HEK293T (cell line): ENCODE measurements at regions not wholly inside any gene's neighbourhood (a gene's known extent, or its start where the extent isn't known, plus 50 kb on each side); places are given as distances from the start of the nearest gene placed in this dataset.
A peak's percentile ranks its signal among the peaks of the same experiment; 100 is the strongest.
"Not testable (repeated sequence)": the region's sequence is repeated elsewhere in the genome, so short reads cannot be mapped to it uniquely, and the experiment has no call there.

ENCODE experiments used
- CTCF ChIA-PET: fragments of 350-600 bp; formaldehyde crosslinking; extraction: SDS; loops from one replicate; lab custom pipeline; 2021; ENCODE audit warnings: antibody characterized with exemption, inconsistent platforms; lab: Yijun Ruan, JAX
- POLR2A ChIA-PET: fragments of 350-600 bp; formaldehyde crosslinking; extraction: SDS; loops from one replicate; lab custom pipeline; 2020; ENCODE audit warnings: antibody characterized with exemption, inconsistent platforms; lab: Yijun Ruan, JAX
- DNase-seq: peaks from one replicate; pipeline ENCODE4 v3.0.0; 2012; ENCODE audit warnings: mixed read lengths; ENCODE audit errors: extremely low spot score
- ARNT ChIP-seq: fragments of 450-650 bp; IDR thresholded peaks from 2 replicates; pipeline ENCODE4 v1.6.1; 2017; ENCODE audit warnings: mild to moderate bottlenecking
- BHLHE40 ChIP-seq: fragments of 450-650 bp; IDR thresholded peaks from 2 replicates; pipeline ENCODE4 v1.6.1; 2016; ENCODE audit warnings: mild to moderate bottlenecking, moderate library complexity, borderline replicate concordance
- CTBP1 ChIP-seq: fragments of 450-650 bp; IDR thresholded peaks from 2 replicates; pipeline ENCODE4 v1.6.1; 2016; ENCODE audit warnings: borderline replicate concordance
- ELF4 ChIP-seq: fragments of 450-650 bp; IDR thresholded peaks from 2 replicates; pipeline ENCODE4 v1.6.1; 2017; ENCODE audit warnings: antibody characterized with exemption
- FOXK2 ChIP-seq: fragments of 450-650 bp; IDR thresholded peaks from 2 replicates; pipeline ENCODE4 v1.6.1; 2016; ENCODE audit warnings: mild to moderate bottlenecking
- HDGF ChIP-seq: fragments of 450-650 bp; IDR thresholded peaks from 2 replicates; pipeline ENCODE4 v1.6.1; 2017; ENCODE audit warnings: antibody characterized with exemption, borderline replicate concordance
- L3MBTL2 ChIP-seq: fragments of 450-650 bp; conservative IDR thresholded peaks from 2 replicates; pipeline ENCODE4 v1.6.1; 2016; ENCODE audit warnings: mild to moderate bottlenecking
- LEF1 ChIP-seq: fragments of 450-650 bp; IDR thresholded peaks from 2 replicates; pipeline ENCODE4 v1.6.1; 2017; ENCODE audit warnings: mild to moderate bottlenecking, borderline replicate concordance
- NFRKB ChIP-seq: fragments of 450-650 bp; IDR thresholded peaks from 2 replicates; pipeline ENCODE4 v1.6.1; 2016; ENCODE audit warnings: mild to moderate bottlenecking, moderate library complexity
- PKNOX1 ChIP-seq: fragments of 450-650 bp; IDR thresholded peaks from 2 replicates; pipeline ENCODE4 v1.6.1; 2016
- SP1 ChIP-seq: fragments of 450-650 bp; IDR thresholded peaks from 2 replicates; pipeline ENCODE4 v1.6.1; 2017
- SUZ12 ChIP-seq: fragments of 450-650 bp; IDR thresholded peaks from 2 replicates; pipeline ENCODE4 v1.6.1; 2016; ENCODE audit warnings: mild to moderate bottlenecking
- TARDBP ChIP-seq: fragments of 450-650 bp; IDR thresholded peaks from 2 replicates; pipeline ENCODE4 v1.6.1; 2016
- ZNF384 ChIP-seq: fragments of 450-650 bp; IDR thresholded peaks from 2 replicates; pipeline ENCODE4 v1.6.1; 2016

GRCh38 chr13:52324831-52325230, 81.1 kb downstream of the THSD1 start:
- POLR2A ChIA-PET, CTCF ChIA-PET, DNase-seq: not testable (repeated sequence)

- no peak for DNase-seq
- POLR2A ChIA-PET: no interaction called here
- CTCF ChIA-PET: no interaction called here
- no peak for TF ChIP-seq NFRKB
- TF ChIP-seq LEF1: no peak
- TF ChIP-seq L3MBTL2: no peak
- TF ChIP-seq BHLHE40: no peak
- no peak for TF ChIP-seq SUZ12
- no peak for TF ChIP-seq TARDBP
- no peak for TF ChIP-seq PKNOX1
- no peak for TF ChIP-seq CTBP1
- no peak for TF ChIP-seq HDGF
- no peak for TF ChIP-seq ZNF384
- TF ChIP-seq ELF4: no peak
- no peak for TF ChIP-seq ARNT
- no peak for TF ChIP-seq FOXK2
- no peak for TF ChIP-seq SP1
Observed at GRCh38 chr13:52319876-52320275, 86.1 kb downstream of the THSD1 start.

DNA sequence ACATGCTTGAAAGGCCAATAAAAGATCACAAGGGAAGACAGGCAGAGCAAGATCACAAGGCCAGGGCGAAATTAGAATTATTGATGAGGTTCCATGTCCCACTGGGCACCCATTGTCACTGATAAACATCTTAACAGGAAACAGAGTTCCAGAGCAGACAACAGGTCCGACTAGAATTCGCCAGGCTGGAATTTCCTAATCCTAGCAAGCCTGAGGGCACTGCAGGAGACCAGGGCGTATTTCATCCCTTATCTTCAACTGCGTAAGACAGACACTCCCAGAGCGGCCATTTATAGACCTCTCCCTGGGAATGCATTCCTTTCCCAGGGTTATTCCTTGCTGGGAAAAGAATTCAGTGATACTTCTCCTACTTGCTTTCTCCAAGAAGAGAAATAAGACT, 96.1 kb downstream of the THSD1 start:
- CTCF ChIA-PET, DNase-seq, POLR2A ChIA-PET: not testable (repeated sequence)
- TF ChIP-seq PKNOX1 (peak; percentile 67), CTBP1 (peak; percentile 55; the same call in 1 of the 2 replicates)

DNA sequence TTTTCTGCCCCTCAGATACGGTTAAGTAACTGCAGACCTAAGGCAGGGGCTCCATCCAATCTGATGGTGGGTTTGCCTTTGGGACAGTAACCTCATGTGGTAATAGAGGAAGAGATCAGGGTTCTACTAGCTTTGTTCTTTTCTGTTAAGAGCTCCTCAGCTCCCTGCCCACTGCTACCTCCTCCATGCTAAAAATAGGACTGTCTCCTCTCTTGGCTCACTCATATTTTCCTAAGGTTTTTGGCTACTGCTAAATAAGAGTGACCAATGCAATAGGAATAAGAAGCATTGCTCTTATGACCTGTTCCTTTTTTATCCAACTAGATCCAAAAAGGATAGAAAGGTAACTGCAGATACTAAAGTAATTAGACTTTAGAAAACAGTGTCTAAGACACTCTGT, 99.6 kb downstream of the THSD1 start:
- CTCF ChIA-PET, POLR2A ChIA-PET, DNase-seq: not testable (repeated sequence)

DNA sequence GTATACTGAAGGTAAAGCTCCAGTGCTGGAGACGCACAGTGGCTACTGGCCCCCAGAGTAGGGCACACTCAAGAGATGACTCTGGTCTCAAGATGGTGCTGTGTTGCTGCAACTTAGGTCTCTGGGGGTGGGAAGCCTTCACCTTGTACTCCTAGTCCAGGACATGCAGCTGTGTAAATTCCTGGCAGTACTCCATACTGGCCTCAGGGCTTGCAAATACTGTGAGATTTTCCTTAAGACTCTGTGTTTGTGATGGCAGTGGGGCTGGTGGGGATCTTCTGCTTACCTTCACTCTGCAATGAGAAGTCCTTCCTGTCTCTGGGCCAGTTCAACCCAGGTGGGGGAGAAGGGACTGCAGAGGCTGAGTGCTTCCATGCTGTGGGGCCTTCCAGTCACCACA, 102.9 kb downstream of the THSD1 start:
- POLR2A ChIA-PET, CTCF ChIA-PET: not testable (repeated sequence)

DNA sequence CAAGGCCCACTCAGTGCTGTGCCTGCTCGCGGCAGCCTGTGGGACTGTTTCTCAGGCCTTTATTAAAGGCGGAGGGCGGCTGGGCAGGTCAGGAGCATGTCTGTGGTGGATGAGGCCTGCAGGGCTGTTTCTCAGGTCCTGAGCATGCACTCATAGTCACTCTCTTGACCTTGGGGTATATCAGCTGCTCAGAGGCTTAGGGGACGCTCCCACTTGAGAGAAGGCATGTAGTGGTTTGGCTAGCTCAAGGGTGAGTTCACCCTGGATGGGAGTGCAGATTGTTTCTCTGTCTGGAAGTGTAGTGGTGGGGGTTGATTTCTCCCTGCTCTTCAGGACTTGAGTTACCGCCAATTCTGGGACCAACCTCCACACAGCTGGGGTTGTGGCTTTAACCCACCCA, 103.3 kb downstream of the THSD1 start:
- DNase-seq, CTCF ChIA-PET, POLR2A ChIA-PET: not testable (repeated sequence)

More for the DNA sequence above, 102.9 kb downstream of the THSD1 start:
- not testable (repeated sequence) for DNase-seq

- POLR2A ChIA-PET, DNase-seq, CTCF ChIA-PET: not testable (repeated sequence)
Observed at GRCh38 chr13:52301810-52302400, 104.1 kb downstream of the THSD1 start.

DNA sequence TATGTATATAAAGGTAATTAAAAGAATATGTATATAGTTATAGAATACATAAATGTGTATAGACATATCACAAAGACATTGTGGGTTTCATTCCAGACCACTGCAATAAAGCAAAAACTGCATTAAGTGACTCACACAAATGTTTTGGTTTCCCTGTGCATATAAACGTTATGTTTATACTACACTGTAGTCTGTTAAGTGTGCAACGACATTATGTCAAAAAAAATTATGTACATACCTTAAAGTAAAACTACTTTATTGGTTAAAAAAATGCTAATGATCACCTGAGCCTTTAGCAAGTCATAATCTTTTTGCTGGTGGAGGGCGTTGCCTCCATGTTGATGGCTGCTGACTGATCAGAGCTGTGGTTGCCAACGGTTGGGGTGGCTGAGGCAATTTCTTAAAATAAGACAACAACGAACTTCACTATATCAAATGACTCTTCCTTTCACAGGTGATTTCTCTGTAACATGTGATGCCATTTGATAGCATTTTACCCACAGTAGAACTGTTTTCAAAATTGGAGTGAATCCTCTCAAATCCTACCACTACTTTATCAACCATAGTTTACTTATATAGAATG, 107.8 kb downstream of the THSD1 start:
- DNase-seq, CTCF ChIA-PET, POLR2A ChIA-PET: not testable (repeated sequence)

DNA sequence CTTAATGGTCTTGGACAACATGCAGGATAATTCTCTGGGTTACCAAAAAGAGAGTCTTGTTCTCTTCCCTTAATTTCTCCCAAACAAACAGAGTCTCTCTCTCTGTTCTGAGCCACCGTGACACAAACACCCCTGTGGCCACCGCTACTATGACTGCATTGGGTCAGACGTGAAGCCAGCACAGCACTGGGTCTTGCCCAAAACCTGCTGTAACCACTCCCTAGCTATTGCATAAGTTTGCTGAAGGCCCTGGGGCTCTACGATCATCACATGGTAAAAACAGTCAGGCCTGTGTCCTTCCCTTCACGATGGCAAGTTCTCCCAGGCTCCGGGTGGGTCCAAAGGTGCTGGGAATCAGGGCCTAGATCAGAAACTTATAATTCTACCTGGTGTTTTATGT, 117.1 kb downstream of the THSD1 start:
- POLR2A ChIA-PET, DNase-seq, CTCF ChIA-PET: not testable (repeated sequence)

GRCh38 chr13:52281387-52281786, 122.0 kb upstream of the NEK3 start:
- DNase-seq, CTCF ChIA-PET, POLR2A ChIA-PET: not testable (repeated sequence)

DNA sequence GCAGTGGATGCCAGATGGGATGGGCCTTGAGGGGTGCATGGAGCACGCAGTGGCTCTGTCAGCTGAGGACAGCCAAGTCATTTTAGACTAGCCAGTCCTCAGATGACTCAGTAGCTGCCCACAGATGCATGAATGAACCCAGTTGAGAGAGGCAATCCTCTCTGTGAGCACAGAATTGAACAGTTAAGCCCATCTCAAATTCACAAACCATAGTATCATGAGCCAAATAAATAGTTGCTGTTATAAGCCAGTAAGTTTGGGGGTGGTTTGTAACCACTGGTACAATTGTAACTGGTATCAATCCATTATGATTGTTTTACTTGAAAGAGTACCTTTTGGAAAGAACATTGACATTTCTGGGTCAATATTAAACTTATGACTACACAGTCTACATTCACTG, 120.0 kb upstream of the NEK3 start:
- DNase-seq, POLR2A ChIA-PET, CTCF ChIA-PET: not testable (repeated sequence)

- DNase-seq, POLR2A ChIA-PET, CTCF ChIA-PET: not testable (repeated sequence)
Observed at GRCh38 chr13:52254299-52254698, 94.9 kb upstream of the NEK3 start.

- POLR2A ChIA-PET, CTCF ChIA-PET, DNase-seq: not testable (repeated sequence)
Observed at GRCh38 chr13:52240752-52241151, 81.4 kb upstream of the NEK3 start.

DNA sequence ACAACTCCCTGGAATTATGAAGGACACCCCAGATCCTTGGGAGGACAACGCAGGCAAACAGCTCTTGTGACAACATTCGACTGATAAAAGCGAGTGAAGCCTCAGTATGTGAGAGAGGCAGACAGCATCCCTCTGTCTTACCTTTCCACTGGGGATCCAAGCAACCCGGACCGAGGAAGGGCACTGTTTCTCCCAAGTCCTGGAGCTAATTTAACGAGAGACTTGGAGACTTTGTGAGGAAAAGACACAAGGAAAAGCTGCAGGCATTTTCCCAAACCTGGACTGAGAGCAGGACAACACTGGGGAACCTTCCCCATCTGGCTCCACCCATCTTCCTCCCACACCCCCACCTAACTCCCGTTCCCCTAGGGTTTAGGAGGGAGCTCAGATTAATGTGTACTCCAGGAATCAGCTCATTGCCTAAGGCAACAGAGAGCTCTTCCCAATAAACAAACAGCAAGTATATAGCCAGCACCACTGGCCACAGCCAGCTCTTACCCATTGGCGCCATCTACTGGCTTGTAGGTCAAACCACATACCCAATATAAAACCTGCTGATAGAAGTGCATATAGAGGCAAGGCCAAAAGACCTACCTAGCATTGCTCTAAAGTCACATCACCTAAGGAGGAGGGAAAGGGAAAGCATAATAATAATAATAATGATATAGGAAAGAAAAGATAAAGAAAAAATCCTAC, 76.7 kb upstream of the NEK3 start:
- CTCF ChIA-PET: interaction anchor here (0.6 to 0.7 kb wide), 2 partner anchors 73 to 79 kb away, joined by 3 read pairs; no protein-coding TSS in a partner anchor
- POLR2A ChIA-PET, DNase-seq: not testable (repeated sequence)
